GM19372 (cell line): ENCODE measurements at regions not wholly inside any gene's neighbourhood (a gene's known extent, or its start where the extent isn't known, plus 50 kb on each side); places are given as distances from the start of the nearest gene placed in this dataset.
"Not testable (repeated sequence)": the region's sequence is repeated elsewhere in the genome, so short reads cannot be mapped to it uniquely, and the experiment has no call there.

Experiments used
- ATAC-seq: cut with Tn5 transposase; IDR thresholded peaks from one replicate; pipeline ENCODE4 v1.9.1; 2021; ENCODE audit warnings: mild to moderate bottlenecking, low read depth, moderate library complexity; ENCODE audit not compliant: unreplicated experiment

- no peak for ATAC-seq
Observed at GRCh38 chr5:74465724-74466123, 174.8 kb downstream of the ENC1 start.

DNA sequence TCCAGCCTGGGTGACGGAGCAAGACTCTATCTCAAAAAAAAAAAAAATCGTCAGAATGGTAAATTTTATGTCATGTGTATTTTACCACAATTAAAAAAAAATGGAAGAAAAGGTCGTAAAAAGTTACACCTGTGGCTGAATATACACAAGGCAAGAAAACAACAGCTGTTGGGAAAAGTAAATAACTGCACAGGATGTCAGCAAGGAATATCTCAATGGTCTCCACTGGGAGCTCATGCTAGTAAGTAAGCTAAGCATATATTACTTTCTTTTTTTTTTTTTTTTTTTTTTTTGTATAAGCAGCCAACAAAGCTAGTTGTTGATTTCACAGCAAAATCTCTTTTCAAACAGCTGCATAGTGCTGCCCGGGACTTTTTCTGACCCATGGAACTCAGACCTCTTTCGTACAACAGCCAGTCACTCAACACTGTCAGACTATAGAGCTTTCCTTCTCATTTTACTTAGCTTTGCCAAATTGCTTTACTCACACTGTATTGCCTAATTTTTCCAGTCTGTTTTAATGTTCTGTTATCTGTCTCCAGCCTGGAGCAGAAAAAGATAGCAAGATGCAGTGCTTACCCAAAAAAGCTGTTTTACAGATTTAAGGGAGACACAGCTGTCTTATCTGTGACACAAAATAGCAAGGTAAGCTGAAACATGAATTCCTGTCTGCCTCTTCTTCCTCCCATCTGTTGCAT, 175.9 kb downstream of the ENC1 start:
- no peak for ATAC-seq

DNA sequence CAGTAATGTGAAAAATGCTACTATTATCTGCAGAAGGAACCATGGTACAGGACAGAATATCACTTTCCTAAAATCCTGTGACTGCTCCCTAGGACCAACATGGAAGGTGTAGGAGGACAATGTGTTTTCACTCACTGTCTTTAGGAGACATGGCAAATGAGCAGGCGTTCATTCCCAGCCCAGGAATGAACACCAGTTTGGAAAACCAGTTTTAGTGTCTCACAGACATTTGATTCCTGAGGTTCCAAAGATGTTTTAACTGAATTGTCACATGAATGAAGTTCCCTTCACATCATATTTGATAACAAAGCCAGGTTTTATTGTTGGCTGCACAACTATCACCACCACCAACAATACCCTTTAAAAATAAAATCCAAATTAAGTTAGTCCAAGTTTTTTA, 178.2 kb downstream of the ENC1 start:
- no peak for ATAC-seq

DNA sequence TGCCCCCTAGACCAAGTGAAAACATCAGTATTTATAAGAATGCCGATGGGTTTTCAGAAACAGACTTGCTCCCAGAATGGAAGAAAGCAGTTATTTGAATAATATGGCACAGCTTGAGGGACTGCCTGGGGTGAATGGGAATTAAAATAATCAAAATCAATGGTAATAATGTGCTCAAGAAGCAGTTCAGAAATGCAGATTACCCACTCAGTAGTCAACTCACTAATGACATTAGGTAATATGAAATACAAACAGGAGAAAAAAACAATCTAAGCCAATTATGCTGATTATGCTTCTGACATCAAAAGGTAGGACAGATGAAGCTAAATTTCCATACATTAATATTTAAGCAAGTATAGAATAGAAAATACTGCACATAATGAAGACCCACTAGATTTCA, 179.3 kb downstream of the ENC1 start:
- no peak for ATAC-seq

DNA sequence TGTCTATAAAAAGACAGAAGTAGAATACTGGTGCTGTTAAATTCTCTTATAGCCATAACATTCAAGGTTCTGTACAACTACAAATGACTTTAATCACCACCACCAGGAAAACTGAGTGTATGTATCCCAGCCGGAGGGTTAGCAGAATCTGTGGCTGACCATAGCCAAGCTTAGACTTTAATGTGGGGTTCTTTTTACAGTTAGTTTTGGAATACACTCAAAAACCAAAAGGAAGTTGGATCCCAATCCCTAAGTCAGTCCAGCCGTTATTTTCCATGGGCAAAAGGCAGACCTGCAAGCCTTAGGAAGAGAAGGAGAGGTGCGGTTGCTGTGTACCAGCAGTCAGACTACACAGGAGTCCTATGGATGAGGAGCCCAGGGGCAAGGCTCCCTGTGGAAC, 179.8 kb downstream of the ENC1 start:
- no peak for ATAC-seq

GRCh38 chr5:74459984-74460383, 180.5 kb downstream of the ENC1 start:
- no peak for ATAC-seq

GRCh38 chr5:74457876-74458275, 182.7 kb downstream of the ENC1 start:
- no peak for ATAC-seq

DNA sequence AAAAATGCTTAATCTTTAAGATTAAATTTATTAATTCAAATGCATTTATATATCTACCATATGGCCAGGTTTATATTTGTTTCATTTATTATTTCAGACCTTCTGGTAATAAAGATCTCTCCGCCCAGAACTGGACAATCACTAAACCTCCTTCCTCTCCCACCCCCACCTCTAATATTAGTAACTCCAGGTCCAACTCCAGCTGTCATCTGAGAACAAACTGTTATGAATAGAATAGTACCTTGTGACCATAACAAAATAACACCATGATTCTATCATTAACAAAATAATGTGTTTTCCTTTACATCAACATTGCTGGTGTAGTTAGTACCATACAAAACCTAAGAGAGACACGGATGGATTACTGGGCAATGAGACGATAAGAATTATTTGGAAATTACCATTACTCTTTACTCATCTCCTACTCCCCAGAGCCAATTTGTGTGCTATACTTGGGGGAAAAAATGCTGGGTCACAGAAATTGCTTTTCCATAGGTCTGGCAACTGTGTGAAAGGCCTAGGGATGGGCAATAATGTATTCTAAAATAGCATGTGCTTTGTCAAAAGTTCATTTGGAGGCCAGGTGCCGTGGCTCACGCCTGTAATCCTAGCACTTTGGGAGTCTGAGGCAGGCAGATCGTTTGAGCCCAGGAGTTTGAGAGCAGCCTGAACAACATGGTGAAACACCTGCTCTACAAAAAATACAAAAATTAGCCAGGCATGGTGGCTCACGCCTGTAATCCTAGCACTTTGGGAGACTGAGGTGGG, 186.1 kb downstream of the ENC1 start:
- no peak for ATAC-seq

DNA sequence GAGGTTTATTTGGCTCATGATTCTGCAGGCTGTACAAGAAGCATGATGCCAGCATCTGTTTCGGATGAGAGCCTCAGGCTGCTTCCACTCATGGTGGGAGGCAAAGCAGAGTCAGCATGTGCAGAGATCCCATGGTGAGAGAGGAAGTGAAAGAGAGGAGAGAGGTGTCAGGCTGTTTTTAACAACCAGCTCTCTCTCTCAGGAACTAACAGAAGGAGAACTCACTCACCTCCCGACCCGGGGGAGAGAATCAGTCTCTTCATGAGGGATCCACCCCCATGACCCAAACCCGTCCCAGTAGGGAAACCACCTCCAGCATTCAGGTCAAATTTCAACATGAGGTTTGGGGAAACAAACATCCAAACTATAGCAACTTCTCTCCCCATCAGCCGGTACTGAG, 187.7 kb downstream of the ENC1 start:
- ATAC-seq = no peak

DNA sequence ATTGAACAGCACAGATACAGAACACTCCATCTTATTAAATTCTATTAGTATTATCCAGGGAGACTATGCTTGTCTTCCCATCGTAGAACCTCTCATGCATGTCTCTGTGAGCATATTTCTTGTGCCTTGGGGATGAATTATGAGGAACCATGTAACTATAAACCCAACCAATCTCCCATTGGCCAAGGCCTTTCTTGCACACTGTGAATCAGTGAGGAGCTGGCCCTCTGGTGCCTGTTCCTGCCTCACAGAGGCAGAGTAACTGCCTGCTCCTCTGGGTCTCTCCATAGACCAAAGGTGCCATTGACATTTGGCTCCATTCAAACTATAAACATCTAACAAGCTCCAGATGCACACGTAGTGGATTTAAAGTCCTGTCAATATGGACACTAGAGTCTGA, 190.4 kb downstream of the ENC1 start:
- no peak for ATAC-seq

- ATAC-seq = no peak
Observed at GRCh38 chr5:74446725-74447241, 193.7 kb downstream of the ENC1 start.

- ATAC-seq = no peak
Observed at GRCh38 chr5:74442466-74442865, 198.1 kb downstream of the ENC1 start.

- ATAC-seq = no peak
Observed at GRCh38 chr5:74441616-74442015, 198.9 kb downstream of the ENC1 start.

- no peak for ATAC-seq
Observed at GRCh38 chr5:74440341-74440740, 200.2 kb downstream of the ENC1 start.

DNA sequence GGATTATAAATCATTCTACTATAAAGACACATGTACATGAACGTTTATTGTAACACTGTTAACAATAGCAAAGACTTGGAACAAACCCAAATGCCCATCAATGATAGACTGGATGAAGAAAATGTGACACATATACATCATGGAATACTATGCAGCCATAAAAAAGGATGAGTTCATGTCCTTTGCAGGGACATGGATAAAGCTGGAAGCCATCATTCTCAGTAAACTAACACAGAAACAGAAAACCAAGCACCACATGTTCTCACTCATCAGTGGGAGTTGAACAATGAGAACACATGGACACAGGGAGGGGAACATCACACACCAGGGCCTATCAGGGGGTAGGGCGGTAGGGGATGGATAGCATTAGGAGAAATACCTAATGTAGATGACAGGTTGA, 202.7 kb downstream of the ENC1 start:
- not testable (repeated sequence) for ATAC-seq

GRCh38 chr5:74433896-74434829, 206.4 kb downstream of the ENC1 start:
- ATAC-seq = no peak

- no peak for ATAC-seq
Observed at GRCh38 chr5:74433255-74433895, 207.2 kb downstream of the ENC1 start.

- no peak for ATAC-seq
Observed at GRCh38 chr5:74432721-74433120, 207.8 kb downstream of the ENC1 start.

DNA sequence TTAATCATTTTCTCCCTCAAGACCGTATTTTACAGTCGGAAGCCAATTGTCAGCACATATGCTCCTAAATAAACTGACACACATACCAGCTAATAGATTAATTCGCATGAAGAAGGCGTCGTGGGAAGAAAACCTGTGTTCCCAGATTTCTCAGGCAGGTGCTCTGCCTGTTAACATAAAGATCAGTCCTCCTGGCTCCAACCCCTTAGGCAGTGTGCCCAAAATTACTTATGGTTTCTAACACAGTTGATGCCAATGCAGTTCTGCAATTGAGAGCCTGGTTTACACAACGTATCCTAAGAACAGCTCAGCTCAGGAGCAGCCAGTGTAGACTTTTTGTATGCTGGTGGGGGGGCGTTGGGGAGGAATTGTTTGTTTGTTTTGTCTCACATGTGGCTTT, 208.3 kb downstream of the ENC1 start:
- no peak for ATAC-seq

GRCh38 chr5:74431290-74431669, 209.2 kb downstream of the ENC1 start:
- ATAC-seq = no peak
